NB4 (cell line): ENCODE measurements at regions not wholly inside any gene's neighbourhood (a gene's known extent, or its start where the extent isn't known, plus 50 kb on each side); places are given as distances from the start of the nearest gene placed in this dataset.

Experiments used
- MYC ChIP-seq: IDR thresholded peaks from 2 replicates; pipeline ENCODE4 v1.6.1; 2011; ENCODE audit warnings: low read depth, low read length
- POLR2A ChIP-seq: IDR thresholded peaks from 2 replicates; pipeline ENCODE4 v1.6.1; 2011; ENCODE audit warnings: mild to moderate bottlenecking; ENCODE audit not compliant: insufficient read length; ENCODE audit errors: extremely low read depth
- TF ChIP-seq, protein P1 (sequence below): IDR thresholded peaks from one replicate; pipeline ENCODE4 v1.5.1; 2012; ENCODE audit warnings: low read depth, low read length
- TF ChIP-seq, protein P2 (sequence below): IDR thresholded peaks from 2 replicates; pipeline ENCODE4 v1.6.1; 2011; ENCODE audit warnings: low read depth, low read length

DNA sequence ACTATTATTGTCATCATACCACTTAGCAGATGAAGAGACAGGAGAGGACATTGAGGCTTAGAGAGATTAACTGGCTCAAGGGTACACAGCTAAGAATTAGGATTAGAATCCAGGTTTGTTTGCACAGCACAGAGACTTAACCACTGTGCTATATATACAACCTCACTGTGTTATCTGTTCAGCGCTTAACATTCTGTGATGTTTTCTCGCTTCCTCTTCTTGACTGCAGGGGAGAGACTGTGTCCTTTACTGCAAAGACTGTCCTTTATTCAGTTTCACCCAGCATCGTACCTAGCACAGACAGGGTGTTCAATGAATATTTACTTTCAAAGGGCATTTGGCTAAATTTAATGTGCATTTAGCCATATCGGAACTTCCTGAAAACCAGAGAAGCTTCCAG is 54.9 kb upstream of the PCDH8 start:
- TF ChIP-seq, protein P1, sequence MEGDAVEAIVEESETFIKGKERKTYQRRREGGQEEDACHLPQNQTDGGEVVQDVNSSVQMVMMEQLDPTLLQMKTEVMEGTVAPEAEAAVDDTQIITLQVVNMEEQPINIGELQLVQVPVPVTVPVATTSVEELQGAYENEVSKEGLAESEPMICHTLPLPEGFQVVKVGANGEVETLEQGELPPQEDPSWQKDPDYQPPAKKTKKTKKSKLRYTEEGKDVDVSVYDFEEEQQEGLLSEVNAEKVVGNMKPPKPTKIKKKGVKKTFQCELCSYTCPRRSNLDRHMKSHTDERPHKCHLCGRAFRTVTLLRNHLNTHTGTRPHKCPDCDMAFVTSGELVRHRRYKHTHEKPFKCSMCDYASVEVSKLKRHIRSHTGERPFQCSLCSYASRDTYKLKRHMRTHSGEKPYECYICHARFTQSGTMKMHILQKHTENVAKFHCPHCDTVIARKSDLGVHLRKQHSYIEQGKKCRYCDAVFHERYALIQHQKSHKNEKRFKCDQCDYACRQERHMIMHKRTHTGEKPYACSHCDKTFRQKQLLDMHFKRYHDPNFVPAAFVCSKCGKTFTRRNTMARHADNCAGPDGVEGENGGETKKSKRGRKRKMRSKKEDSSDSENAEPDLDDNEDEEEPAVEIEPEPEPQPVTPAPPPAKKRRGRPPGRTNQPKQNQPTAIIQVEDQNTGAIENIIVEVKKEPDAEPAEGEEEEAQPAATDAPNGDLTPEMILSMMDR = no peak
- TF ChIP-seq, protein P2, sequence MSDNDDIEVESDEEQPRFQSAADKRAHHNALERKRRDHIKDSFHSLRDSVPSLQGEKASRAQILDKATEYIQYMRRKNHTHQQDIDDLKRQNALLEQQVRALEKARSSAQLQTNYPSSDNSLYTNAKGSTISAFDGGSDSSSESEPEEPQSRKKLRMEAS = no peak
- TF ChIP-seq POLR2A (no peak), MYC (no peak)
